Hematopoietic multipotent progenitor cell treated with erythropoietin and hydrocortisone succinate and interleukin-3 and kit ligand, for 6 days (in vitro differentiated cells): ENCODE measurements at regions not wholly inside any gene's neighbourhood (a gene's known extent, or its start where the extent isn't known, plus 50 kb on each side); places are given as distances from the start of the nearest gene placed in this dataset.
"Not testable (repeated sequence)": the region's sequence is repeated elsewhere in the genome, so short reads cannot be mapped to it uniquely, and the experiment has no call there.

ENCODE experiments used
- DNase-seq: peaks from one replicate; pipeline ENCODE4 v3.0.0-alpha.2; 2015

DNA sequence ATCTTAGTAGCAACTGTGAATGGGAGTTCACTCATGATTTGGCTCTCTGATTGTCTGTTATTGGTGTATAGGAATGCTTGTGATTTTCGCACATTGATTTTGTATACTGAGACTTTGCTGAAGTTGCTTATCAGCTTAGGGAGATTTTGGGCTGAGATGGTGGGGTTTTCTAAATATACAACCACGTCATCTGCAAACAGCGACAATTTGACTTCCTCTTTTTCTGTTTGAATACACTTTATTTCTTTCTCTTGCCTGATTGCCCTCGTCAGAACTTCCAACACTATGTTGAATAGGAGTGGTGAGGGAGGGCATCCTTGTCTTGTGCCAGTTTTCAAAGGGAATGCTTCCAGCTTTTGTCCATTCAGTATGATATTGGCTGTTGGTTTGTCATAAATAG lies 1883.1 kb upstream of the TENM3 start:
- not testable (repeated sequence) for DNase-seq

DNA sequence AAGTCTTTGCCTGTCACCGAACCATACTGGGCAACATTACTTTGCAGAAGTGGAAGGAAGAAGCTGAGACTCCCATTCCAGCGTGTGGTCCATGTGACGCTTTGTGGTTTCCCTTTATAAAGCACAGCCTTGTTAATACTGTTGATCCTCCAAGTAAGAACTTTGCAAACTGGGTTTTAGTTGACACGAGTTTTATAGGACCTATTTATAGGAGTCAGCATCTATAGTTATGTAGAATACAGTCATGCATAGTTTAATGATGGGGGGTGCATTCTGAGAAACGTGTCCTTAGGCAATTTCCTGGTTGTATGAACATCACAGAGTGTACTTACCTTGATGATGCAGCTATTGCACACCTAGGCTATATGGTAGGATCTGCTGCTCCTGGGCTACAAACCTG lies 1879.4 kb upstream of the TENM3 start:
- peak; percentile 3 for DNase-seq

DNA sequence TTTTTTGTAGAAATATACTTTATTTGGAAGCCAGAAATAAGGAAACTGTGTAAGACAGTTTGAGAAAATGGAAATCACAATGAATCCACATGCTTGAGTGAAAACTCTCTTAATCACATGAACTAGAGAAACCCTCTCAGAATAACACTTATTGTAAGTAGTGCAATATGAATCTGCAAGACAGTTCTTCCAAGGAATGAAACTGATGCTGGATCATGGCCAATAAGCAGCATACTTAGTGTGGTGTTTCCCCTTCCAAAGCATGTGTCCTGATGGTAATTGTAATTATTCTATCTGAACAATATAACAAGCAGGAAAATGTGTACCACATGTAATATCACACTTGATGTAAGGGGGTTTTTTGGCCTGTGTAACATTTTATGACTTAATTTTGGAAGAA lies 1870.5 kb upstream of the TENM3 start:
- no peak for DNase-seq

DNA sequence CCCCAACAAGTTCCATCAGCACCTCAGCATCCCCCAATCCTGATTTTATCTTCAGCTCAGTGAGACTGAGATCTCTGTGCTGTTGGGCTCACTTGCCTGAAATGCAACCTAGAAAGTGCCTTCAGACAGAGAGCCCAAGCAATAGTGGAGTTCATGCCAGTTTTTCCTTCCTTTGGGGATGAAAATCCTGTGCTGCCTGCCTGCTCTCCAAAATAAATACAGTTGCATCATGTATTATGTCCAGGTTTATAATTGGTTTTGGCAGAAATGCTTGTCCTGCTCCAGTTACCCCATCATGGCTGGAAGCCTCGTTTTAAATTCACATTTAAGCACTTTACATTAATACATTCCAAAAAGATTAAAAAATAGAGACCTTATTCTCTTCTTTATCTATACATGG lies 1865.5 kb upstream of the TENM3 start:
- no peak for DNase-seq

DNA sequence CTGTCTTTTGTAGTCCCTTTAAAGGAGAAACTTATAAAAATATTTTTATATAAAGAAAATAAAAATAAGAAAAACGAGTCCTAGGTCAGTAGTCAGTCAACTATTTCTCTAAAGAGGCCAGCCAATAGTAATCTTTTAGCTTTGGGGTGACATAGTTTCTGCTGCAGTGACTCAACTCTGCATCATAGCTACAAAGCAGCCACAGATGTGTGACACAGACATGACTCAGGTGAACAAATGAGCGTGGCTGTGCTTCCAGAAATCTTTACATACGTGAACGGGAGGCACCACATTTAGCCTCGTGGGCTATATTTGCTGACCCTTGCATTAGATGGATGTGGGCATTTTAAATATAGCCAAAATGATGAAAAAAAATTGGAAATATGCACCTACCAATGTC lies 1862.5 kb upstream of the TENM3 start:
- no peak for DNase-seq

DNA sequence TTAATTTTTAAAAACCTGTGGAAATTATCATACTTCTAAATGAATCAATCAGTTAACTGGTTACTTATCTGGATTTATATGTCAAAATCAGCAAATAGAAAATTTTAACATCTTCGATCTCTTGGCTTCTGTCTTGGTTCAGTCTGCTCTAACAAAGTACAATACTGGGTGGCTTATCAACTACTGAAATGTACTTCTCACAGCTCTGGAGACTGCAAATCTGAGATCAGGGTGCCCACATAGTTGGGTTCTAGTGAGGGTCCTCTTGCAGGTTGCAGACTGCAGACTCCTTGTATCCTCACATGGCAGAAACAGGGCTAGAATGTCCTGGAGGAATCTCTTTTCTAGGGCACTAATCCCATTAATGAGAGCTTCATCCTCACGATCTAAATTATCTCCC lies 1851.6 kb upstream of the TENM3 start:
- no peak for DNase-seq

DNA sequence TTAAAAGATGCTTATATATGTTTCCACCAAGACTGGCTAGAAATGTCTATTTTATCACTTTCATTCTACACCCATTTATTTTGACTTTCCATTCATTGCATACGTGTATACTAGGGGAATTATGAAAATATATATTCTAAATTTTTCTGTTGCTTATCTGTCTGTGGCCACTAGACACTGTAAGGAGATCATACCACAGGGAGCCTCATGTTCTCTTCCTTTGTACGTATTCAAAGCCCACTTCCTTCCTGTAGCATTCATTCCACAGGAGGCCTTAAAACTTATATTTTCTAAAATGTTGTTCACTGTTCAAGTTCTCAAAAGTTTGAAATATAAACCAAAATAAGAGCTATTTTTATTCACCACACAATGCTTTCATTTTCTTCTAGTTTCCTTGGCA lies 1848.9 kb upstream of the TENM3 start:
- DNase-seq = peak; percentile 41

DNA sequence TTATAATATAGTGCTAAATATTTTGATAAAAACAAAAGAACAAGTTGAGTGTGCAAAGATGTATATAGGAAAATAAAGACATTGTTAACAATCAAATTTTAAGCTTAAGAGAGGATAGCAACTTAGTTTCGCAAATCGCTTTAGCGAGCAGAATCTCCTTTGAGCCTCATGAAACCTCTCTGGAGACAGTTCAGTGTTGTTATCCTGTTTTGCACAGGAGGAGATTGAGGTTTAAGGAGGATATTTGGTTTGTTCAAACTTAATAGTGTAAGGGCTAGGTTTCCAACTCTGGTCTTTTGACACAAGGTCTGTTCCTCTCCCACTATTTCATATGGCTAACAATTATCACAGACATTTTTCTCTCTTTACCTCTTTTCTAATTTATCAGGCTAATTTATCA lies 1848.5 kb upstream of the TENM3 start:
- DNase-seq = no peak

DNA sequence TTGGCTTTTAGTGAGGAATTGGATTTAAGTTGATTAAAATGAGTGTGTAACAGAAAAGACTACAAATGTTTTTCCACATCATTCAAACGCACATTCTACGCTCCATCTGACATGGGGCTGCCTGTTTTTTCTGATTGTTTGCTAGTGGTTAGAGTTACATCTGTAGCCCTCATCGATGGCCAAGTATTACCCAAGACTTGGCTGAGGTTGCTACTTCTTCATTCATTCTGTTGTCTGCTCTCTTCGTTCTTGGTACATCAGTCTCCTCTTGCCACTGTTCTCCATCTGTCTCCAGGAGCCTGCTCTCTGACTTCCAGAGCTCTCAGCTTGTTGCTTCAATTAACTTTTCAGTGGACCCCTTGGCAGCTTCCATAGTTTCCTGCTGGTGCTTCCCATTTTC lies 1844.6 kb upstream of the TENM3 start:
- peak; percentile 9 for DNase-seq

DNA sequence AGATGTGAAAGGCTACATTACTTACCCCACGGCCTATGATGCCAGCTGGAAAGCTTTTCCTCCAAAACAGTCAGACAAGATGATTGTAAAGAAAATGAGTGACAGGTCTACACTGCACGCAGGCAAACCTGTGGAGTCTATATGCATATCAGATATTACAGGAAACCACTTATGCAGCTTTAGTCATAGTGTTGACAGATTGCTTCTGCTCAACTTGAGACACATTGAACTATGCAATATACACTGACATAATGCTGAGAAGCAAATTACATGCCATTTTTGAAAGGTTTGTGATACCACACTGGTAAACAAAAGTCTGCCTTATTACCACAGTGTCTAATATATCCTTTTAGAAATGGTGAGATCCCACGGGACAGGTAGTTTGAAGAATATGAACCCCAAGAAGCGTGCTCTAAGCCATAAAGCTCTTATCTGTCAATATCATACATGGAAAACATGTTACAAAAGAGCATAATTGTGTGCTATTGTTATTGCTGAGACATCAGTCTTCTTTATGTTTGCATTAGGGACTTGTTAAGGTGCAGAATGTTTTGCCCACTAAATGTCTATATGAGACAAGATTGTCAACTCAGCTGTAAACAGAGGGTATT lies 1835.8 kb upstream of the TENM3 start:
- DNase-seq = no peak

DNA sequence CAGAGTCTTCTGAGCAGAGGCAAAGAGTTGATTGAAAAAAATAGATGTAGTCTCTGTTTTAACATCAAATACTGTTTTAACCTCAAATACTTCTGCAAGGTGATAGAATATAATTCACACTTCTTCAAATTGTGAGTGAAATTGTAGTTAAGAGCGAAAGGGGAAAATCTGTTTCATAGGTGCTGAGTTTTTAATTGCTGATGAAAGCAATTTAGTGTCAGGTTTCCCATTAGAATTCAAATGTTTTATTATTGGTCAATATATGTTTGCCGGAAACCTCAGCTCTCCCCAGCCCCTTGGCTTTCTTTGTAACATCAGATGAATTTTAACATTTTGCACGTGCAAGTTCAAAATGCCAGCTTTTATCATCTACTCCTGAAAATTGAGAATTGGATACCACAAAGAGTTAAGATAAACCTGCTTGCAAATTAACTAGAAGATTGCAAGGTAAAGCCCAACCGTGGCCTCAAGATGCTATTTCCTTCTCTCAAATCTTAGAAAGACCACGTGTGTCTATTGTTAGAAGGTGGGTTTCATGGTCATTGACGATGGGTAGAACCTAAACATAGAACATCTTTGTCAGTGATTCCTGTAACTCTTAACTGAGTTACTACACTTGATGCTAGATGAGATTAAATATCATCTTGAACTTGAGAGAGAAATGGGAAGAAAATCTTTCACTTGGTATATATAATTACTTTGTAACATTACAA lies 1824.2 kb upstream of the TENM3 start:
- no peak for DNase-seq

DNA sequence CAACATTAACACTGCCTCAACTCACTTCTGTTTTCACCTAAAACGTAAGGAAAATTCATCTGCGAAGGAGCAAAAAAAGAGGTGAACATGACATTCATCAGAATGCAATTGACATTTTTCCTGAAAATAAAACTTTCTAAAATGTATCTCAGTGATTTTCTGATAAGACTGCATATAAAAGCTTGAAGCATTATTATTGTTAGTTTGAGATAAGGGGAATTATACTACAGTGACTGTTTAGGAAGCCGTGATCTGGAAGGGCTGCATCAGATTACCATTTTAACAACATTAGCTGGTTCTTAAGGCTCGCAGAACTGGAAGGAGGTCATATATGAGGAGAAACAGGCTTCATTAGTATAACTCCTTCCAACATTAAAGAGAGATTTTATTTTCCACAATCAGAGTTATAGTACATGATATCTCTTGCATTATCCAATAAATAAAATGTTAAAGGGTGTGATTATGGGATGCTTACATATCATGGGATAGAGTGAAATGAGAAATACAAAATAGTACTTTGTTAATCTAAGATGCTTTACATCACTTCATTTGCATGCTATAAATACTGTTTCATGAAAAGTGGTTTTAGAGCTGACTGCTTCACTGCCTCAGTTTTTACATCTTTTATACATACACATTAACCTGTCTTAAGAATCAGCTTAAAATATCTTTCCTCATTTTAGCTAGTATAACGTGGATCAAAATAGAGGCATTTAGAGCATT lies 1820.1 kb upstream of the TENM3 start:
- DNase-seq = no peak

DNA sequence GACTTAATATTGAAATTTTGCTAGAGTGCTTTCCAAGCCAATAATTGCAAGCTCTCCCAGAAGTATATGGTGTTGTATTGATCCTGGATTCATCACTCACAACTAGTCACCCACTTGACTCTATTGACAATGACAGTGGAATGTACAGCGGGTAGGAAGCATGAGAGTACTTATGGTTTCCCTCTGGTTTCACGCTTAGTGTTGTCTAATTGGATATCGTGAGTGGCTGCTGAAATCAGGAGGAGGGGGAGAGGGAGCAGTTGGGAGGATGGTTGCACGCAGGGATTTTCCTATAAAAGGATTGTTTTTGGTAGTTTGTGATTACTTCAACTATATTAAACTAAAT lies 1819.5 kb upstream of the TENM3 start:
- DNase-seq = no peak

DNA sequence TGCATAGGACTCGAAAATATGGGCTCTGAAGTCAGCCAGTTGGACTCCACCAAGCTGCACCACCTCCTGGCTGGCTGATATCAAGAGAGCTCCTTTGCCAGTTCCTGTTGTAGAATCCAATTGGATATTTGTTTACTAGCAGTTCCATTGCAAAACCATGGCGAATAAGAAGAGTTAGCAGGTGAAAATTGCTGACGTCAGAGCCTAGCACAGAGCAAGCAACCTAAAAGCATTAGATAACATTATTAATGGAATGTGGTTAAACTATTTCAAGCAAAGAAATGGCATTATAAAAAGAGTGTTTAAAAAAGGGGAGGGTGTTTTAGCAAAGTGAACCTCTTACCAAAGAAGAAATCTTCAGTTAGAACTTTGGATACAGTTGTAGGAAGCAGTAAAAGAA lies 1816.3 kb upstream of the TENM3 start:
- DNase-seq = no peak

DNA sequence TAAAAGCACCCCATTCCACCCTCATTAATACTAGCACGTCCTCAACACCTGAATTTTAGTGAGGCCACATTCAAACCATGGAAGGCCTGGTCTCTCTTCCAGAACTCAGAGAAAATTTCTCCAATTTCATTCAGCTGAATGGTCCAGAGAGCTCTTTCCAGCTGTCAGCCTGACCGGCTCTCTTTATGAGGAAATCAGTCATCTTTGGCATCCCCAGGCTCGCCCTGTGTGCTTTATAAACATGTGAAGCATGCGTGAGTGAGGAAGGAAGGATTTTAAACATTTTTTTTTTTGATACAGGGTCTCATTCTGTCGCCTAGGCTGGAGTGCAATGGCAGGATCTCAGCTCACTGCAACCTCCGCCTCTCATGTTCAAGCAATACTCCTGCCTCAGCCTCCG lies 1812.9 kb upstream of the TENM3 start:
- no peak for DNase-seq

DNA sequence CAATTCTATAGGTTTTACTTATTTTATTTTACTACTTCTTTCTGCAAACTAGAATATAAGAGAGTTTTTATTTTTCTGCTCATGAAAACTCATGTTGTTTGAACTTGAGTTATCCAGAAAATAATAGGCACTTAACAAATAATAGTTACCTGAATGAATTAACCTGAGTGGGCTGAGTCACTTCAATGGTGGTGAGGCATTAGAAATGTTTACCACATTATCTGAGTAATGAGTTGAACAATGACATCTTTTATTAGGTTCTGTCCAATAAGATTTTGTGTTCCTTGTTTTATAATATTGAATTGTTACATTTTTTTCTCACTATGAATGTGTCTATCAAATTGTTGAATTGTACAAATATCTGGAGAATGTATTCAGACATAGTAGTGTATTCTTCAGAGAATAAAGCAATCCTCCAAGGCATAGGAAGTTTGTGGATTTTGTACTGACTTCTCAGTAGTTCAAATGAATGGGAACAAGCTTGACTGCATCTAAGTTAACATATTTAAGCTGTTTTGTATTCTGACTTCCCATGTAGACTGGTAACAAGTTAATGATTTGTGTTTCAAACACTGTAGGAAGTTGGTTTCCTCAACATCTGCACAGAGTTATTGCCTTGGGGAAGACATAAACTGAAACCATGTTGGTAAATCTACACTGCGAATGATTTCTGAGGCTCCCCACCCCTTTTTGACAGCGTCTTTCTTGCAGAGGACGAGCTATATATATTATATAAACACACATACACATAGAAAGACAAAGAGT lies 1808.9 kb upstream of the TENM3 start:
- no peak for DNase-seq

DNA sequence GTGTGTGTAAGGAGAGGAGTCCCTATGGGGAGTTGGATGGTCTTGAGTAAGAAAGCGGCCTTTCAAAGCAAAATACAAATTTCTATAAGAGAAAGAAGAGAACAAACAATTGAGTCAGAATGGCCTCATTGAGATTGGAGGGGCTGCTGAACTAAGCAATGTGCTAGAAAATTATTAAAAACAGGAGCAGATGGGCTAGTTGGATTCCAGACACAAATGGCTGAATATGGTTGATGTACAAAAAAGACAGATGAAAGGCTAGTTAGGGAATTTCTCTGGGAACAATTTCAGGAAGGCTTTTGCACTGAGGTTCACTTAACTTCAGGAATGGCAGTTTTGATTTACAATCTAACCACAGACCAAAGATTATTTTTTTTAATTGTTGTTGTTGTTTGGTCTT lies 1806.8 kb upstream of the TENM3 start:
- DNase-seq = no peak

DNA sequence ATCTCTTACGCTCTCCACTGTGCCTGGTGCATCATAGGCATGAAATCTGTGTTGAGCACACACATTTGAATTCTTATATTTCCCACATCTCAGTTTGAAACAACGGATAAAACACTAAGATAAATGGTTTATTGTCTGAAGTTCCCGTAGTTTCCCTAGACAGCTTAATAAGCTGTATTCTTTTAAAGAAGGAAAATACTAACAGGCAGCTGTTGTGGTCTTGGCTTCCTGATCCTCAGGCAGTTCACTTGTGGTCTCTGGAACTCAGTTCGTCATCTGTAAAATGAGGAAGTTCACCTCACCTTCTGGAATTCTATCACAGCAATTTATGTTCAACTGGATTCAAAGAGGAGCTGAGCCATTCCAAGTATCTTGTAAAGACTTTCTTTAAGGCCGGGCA lies 1805.6 kb upstream of the TENM3 start:
- DNase-seq = peak; percentile 12

DNA sequence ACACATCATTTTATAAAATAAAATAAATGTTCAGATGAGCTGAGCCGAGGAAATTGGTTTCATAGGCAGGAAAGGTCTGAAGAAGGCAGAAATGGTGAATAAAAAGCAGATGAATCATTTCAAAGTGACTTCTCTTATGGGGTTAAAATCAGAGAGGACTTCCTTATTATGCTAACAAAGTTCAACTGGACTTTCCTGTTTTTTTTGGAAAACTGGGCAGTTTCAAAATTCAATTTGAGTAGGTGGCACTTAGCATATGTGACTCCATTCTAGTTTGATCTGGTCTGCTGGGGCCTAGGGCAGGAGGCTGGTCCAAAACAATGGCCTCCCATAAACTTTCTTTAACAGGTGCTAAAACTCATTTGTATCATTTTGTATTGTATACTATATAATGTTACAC lies 1794.9 kb upstream of the TENM3 start:
- no peak for DNase-seq

DNA sequence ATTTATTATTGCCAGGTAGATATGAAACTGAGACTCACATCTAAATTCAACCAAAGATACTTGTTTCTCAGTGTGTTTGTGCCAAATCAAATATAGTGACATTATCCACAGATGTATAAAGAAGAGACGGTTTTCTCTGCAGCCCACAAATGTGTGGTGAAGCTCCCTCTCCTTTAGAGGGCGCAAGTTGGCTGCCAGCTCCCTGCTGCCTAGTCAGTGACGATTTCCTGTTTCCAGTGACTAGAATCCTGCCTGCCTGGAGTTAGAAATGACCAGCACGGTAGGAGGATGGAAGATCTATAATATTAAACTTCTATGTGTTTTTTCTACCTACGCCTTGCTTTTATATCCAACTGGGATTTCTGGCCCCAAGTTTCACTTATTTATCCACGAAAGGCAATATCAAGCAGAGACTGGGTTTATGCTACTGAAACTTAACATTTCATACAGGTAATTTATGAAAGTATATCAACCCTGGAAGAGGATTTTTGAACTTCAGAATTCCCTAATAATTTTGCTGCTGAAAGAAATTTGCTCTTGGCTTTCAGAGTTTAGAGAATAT lies 1793.7 kb upstream of the TENM3 start:
- peak; percentile 55 for DNase-seq

DNA sequence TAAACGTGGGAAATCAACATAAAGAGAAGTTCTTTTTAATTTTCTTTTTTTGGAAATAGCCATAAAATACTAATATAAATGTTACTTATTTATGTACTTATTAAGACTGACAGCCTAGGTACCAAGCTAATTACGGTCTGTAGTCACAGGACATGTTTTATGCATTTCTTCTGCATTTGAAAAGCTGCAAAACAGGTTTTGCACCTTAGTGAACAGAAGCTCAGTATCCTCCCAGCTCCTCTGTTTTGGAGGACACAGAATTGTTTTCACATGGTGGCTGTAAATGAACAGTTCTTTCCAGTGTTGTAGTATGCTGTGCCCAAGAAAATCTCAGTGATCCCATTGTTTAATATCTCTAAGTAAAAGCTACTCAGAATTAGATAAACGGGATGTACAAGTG lies 1788.0 kb upstream of the TENM3 start:
- DNase-seq = no peak

DNA sequence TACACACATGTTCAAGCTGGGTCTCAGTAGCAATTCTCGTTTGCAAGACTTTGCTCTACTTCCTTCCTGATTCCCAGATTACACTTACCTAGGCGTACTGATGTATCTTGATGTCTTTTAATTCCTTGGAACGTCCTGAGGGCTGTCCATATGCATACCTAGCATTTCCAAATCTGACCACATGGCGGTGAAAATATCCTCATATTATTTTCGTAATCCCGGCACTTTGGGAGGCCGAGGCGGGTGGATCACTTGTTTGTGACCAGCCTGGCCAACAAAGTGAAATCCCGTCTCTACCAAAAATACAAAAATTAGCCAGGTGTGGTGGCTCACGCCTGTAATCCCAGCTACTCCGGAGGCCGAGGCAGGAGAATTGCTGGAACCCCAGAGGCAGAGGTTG lies 1786.3 kb upstream of the TENM3 start:
- no peak for DNase-seq

DNA sequence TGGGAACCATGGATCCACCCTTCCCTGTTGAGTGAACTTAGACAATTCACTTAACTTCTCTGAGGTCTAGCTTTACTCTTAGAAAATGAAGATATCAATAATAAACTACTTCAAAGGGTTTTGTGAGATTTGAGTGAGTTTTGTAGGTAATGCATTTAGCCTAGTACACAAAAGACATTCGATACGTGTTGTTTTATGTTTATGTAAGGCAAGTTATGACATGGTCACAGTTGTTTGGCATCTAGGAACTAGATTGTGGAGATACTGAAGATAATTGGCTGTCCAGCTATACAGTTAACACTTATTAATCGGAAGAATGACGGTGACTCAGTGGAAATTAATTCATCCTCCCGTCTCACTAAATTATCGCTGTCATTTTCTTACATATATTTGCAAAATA lies 1781.1 kb upstream of the TENM3 start:
- DNase-seq = no peak

DNA sequence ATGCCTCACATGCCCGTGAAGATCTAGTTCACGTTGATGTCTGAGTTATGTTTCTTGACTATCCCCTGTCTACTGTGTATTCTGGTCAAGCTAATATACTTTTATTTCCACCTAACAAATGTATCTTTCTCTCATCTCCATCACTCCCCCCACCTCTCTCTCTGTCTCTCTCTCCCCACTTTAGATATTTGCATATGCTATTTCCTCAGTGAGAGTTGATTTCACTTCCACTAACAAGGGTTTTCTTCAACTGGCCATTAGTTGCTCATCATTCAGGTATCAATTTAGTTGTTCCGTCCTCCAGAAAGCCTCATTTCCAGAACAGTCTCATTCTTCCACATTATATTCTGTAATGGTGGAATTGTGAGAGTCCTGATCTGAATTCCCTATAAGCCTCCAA lies 1777.8 kb upstream of the TENM3 start:
- no peak for DNase-seq
